Fibroblast of the aortic adventitia (primary cell): ENCODE measurements at regions not wholly inside any gene's neighbourhood (a gene's known extent, or its start where the extent isn't known, plus 50 kb on each side); places are given as distances from the start of the nearest gene placed in this dataset.
A peak's percentile ranks its signal among the peaks of the same experiment; 100 is the strongest.

Source experiments
- DNase-seq: peaks from one replicate; pipeline ENCODE4 v3.0.0-alpha.2; 2010; ENCODE audit warnings: low read depth
- H3K4me3 ChIP-seq: 2 replicates; pipeline ENCODE4 v1.5.1; 2011; ENCODE audit warnings: low read depth, mild to moderate bottlenecking, control low read depth, low read length, moderate library complexity
- CTCF ChIP-seq: IDR thresholded peaks from 2 replicates; pipeline ENCODE4 v1.5.1; 2011; ENCODE audit warnings: mild to moderate bottlenecking, low read length, control low read depth, inconsistent platforms; ENCODE audit not compliant: insufficient read depth

DNA sequence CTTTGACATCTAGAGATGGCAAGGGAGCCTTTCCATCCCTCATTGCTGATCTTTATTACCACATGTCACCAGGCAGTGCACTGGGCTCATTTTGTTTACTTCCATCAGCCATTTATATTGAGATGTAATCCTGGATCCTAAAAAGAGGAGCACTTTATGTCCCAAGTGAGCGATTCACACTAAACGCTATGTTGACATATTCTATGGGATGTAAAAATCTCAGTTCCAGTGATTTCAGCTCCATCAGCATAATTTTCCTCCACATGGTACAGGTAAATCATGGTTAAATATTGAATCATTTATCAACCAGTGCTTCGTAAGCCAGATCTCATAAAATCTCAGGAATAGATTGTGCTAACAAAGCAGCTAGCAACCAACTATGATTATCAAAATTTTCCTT, 634.8 kb upstream of the PLXNA2 start:
- no peak for TF ChIP-seq CTCF
- H3K4me3 ChIP-seq = no peak overlapping the region
- no peak for DNase-seq

GRCh38 chr1:208880433-208881100, 636.4 kb upstream of the PLXNA2 start:
- peak; percentile 59 for DNase-seq
- TF ChIP-seq CTCF = no peak
- H3K4me3 ChIP-seq = no peak overlapping the region

DNA sequence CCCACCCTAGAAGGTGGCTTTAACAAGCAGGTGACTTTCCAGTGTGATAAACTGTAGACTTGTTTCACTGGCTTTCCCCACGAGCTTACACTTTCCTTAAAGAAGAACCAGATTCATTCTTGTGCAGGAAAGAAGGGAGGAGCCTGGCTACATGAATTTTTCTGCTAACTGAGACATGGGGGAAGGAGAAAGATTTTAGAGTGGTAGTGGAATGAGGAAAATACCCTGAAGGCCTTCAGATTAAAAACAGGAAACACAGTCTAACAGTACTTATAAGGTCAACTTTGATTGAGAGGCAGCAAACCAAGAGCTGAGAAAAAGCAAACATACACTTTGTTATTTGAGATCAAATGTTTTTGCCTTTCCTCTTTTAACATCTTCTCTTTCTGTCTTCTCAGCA, 640.9 kb upstream of the PLXNA2 start:
- no peak overlapping the region for H3K4me3 ChIP-seq
- no peak for DNase-seq
- no peak for TF ChIP-seq CTCF

DNA sequence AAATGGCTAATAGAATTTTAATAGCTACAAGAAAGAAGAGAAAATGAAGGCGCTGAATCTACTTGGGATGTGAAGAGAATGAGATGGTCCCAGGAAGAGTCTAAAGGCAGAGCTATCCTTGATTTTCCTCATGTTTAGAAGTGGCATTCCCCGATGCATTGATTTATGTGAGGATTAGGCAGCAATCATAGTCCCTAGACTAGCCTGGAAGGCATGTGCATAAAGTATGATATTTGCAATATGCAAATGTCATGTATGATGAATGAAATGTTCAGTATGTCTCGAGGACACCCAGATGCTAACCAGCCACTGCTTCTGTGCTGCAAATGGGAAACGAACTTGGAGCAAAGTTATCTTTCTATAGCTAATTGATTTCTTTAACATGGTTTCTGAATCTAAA, 641.5 kb upstream of the PLXNA2 start:
- TF ChIP-seq CTCF = no peak
- H3K4me3 ChIP-seq = no peak overlapping the region
- DNase-seq = no peak

DNA sequence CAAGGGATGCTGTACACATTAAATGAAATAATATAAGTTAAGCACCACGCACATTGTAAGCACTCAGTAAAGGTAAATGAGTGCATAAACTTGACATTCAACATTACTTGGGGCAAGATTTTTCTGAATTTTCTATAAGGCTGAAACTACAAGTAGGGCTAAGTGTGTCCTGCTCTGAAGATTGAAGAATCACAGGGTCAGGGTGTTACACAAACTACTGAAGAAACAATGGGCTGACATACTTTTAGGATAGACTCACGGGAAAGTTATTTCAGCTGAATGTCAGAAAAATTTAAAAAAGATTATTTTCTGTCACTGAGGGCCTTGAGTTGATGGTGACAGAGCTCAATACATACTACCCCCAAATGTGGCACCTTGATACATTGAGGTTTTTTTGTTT, 644.2 kb upstream of the PLXNA2 start:
- no peak for TF ChIP-seq CTCF
- no peak overlapping the region for H3K4me3 ChIP-seq
- DNase-seq = peak; percentile 59

DNA sequence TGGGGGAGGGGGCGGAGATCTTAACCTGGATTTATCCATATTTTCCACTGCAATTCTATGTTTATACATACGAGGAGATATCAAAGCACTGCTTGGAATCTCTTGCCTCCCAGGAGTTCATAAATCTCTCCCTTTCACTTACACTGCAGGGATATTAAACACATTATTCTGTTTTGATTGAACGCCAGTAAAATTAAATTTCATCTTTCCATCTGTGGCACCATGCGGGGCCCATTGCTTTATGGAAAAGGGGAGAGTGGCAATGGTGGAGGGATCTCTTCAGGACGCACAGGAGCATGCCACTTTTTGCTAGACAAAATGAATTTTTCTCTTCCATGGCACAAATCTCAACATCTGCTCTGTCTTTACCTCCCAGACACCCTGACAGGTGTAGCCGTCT, 648.0 kb upstream of the PLXNA2 start:
- no peak for TF ChIP-seq CTCF
- no peak overlapping the region for H3K4me3 ChIP-seq
- DNase-seq = no peak

GRCh38 chr1:208893251-208893650, 649.1 kb upstream of the PLXNA2 start:
- no peak for TF ChIP-seq CTCF
- DNase-seq = no peak
- H3K4me3 ChIP-seq = no peak overlapping the region
